Uterus (tissue), 3 donors: ENCODE measurements at regions not wholly inside any gene's neighbourhood (a gene's known extent, or its start where the extent isn't known, plus 50 kb on each side); places are given as distances from the start of the nearest gene placed in this dataset.

Experiments
- DNase-seq, 2 donors: peaks; one replicate each; pipeline ENCODE4 v3.0.0-alpha.2; 2019 to 2020
- H3K27ac ChIP-seq, 2 donors: fragments of 200-600 bp; sonication (generic); 1 replicate in 1 of 2; 2 replicates in 1 of 2; pipeline ENCODE4 v1.5.1; 2016 to 2018
- H3K27me3 ChIP-seq, 2 donors: fragments of 200-600 bp; sonication (generic); one replicate each; pipeline ENCODE4 v1.5.1; 2018 to 2019; ENCODE audit warnings: control low read depth in 1 of 2
- H3K36me3 ChIP-seq, 2 donors: fragments of 200-600 bp; sonication (generic); one replicate each; pipeline ENCODE4 v1.5.1; 2019; ENCODE audit warnings: control low read depth in 1 of 2
- H3K4me1 ChIP-seq, 2 donors: fragments of 200-600 bp; sonication (generic); one replicate each; pipeline ENCODE4 v1.5.1; 2018 to 2019; ENCODE audit warnings: control low read depth in 1 of 2
- H3K4me3 ChIP-seq, 2 donors: fragments of 200-600 bp; sonication (generic); 1 replicate in 1 of 2; 2 replicates in 1 of 2; pipeline ENCODE4 v1.5.1; 2018 to 2019; ENCODE audit warnings: mild to moderate bottlenecking in 1 of 2
- H3K9me3 ChIP-seq, 2 donors: fragments of 200-600 bp; sonication (generic); one replicate each; pipeline ENCODE4 v1.5.1; 2019; ENCODE audit warnings: control low read depth in 1 of 2
- CTCF ChIP-seq, 4 experiments: fragments of 200-600 bp in 2 of 4; fragments of 450-650 bp in 2 of 4; sonication (generic) in 2 of 4; IDR thresholded peaks; one replicate each; pipeline ENCODE4 v1.5.1; 2016 to 2019; ENCODE audit warnings: antibody characterized with exemption in 4 of 4, mild to moderate bottlenecking in 2 of 4, moderate library complexity in 1 of 4
- POLR2A ChIP-seq, 2 donors: fragments of 450-650 bp; IDR thresholded peaks; one replicate each; pipeline ENCODE4 v1.6.1; 2016; ENCODE audit warnings: antibody characterized with exemption in 2 of 2, mild to moderate bottlenecking in 1 of 2, moderate library complexity in 1 of 2
- intact Hi-C: fragments of 100-400 bp; cut with DNase I; formaldehyde crosslinking; loops from one replicate; pipeline ENCODE4 v1.15.1; 2023; ENCODE audit warnings: low total_unique reads
- donor health status: DM: yes; HTN: yes; CAD: no.

- peak overlapping the region in 1 of 2 donors; percentile 20 for H3K27ac ChIP-seq
Measured at GRCh38 chr13:24038841-24039330, 121.6 kb upstream of the SPATA13 start.

GRCh38 chr13:24039621-24040475 lies 120.7 kb upstream of the SPATA13 start:
- Histone ChIP-seq H3K9me3 (no peaks in the 10 kb centered on the region), H3K4me1 (peaks cover 0 to 4% of the 10 kb centered on the region in 2 donors), H3K27ac (no peak overlapping the region), H3K27me3 (no peaks in the 10 kb centered on the region), H3K36me3 (no peaks in the 10 kb centered on the region), H3K4me3 (no peak overlapping the region)
- no peak for DNase-seq
- no peak for TF ChIP-seq CTCF (IDR thresholded peaks at IDR 0.05)
- no peak for TF ChIP-seq POLR2A (IDR thresholded peaks at IDR 0.05)
- intact Hi-C loops = no loop called here

More at GRCh38 chr13:24038841-24039330, 121.6 kb upstream of the SPATA13 start:
- H3K4me3 ChIP-seq = no peak overlapping the region
- peaks cover 4 to 6% of the 10 kb centered on the region in 2 donors for H3K4me1 ChIP-seq
- no peaks in the 10 kb centered on the region for H3K9me3 ChIP-seq
- no peaks in the 10 kb centered on the region for H3K27me3 ChIP-seq
- H3K36me3 ChIP-seq = no peaks in the 10 kb centered on the region
- TF ChIP-seq POLR2A (IDR thresholded peaks at IDR 0.05) = no peak
- no peak for TF ChIP-seq CTCF (IDR thresholded peaks at IDR 0.05)
- intact Hi-C loops = no loop called here
- DNase-seq = no peak

- intact Hi-C loops = no loop called here
- Histone ChIP-seq H3K4me1 (peaks cover 0 to 4% of the 10 kb centered on the region in 2 donors), H3K4me3 (no peak overlapping the region), H3K9me3 (no peaks in the 10 kb centered on the region), H3K27ac (no peak overlapping the region), H3K27me3 (no peaks in the 10 kb centered on the region), H3K36me3 (no peaks in the 10 kb centered on the region)
- TF ChIP-seq CTCF (IDR thresholded peaks at IDR 0.05) = no peak
- no peak for DNase-seq
Measured at GRCh38 chr13:24040835-24041234, 119.7 kb upstream of the SPATA13 start.

GRCh38 chr13:24041651-24042225 lies 118.8 kb upstream of the SPATA13 start:
- intact Hi-C loops = no loop called here
- no peak for DNase-seq
- Histone ChIP-seq H3K27me3 (no peaks in the 10 kb centered on the region), H3K4me1 (peaks cover 0 to 4% of the 10 kb centered on the region in 2 donors), H3K4me3 (no peak overlapping the region), H3K27ac (no peak overlapping the region), H3K36me3 (no peaks in the 10 kb centered on the region), H3K9me3 (no peaks in the 10 kb centered on the region)
- TF ChIP-seq CTCF (IDR thresholded peaks at IDR 0.05) (no peak), POLR2A (IDR thresholded peaks at IDR 0.05) (no peak)
